Fibroblast of peridontal ligament (primary cell): ENCODE measurements at regions not wholly inside any gene's neighbourhood (a gene's known extent, or its start where the extent isn't known, plus 50 kb on each side); places are given as distances from the start of the nearest gene placed in this dataset.
A peak's percentile ranks its signal among the peaks of the same experiment; 100 is the strongest.

Experiments used
- DNase-seq: peaks from one replicate; pipeline ENCODE4 v3.0.0-alpha.2; 2010; ENCODE audit errors: extremely low read depth

DNA sequence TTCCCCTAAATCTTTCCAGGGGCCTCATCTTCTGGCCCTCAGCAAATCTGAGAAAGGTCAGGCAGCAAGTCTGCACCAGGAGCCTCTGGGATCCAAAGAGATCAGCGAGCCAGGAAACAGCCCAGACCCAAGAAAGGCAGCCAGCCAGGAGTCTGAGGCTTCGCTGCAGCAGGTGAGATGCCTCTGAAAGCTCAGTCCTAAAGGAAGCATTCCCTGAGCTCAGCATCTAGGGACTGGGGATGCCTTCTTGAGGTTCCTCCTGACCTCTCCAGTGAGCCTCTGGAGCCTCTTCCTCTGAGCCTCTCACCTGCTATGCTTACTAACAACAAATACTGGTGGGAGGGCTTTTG, 118.8 kb upstream of the MAFB start:
- no peak for DNase-seq

GRCh38 chr20:40808936-40809335, 119.9 kb upstream of the MAFB start:
- no peak for DNase-seq

- no peak for DNase-seq
Measured at GRCh38 chr20:40809361-40809760, 120.3 kb upstream of the MAFB start.

GRCh38 chr20:40810332-40811000, 121.4 kb upstream of the MAFB start:
- DNase-seq: no peak

GRCh38 chr20:40811004-40811403, 122.0 kb upstream of the MAFB start:
- DNase-seq: no peak

DNA sequence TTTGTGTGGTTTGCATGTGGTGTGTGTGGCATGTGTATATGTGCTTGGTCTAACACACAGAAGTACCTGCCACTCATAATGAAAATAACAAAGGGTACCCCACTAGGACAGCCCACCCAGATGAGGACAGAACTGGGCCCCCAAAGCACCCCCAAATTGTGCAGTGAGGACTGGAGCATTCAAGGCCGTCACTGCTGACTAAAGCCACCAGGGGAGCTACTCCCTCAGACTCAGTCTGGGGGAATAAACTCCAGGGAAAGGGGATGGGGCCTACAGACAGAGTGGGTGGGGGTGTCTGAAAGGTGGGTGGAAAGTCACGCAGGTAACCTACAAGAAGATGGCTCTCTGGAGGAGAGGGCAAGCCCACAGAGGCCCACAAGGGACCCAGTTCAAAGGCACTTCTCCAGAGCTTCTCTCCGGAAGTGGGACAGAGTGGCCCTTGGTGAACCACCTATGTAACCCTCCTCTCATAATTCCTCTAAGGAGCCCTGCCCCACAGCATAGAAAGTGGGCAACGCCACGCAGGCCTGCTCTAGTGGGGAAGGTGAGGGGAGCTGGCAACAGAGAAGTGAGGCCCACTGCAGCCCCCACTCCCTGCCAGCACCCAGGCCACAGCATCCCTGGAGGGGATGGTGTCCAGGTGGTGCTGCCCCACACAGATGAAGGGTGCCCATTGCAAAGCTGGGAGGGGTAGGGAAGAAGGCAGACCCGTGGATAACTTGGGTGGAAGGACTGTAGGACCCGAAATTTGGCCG, 122.8 kb upstream of the MAFB start:
- no peak for DNase-seq

DNA sequence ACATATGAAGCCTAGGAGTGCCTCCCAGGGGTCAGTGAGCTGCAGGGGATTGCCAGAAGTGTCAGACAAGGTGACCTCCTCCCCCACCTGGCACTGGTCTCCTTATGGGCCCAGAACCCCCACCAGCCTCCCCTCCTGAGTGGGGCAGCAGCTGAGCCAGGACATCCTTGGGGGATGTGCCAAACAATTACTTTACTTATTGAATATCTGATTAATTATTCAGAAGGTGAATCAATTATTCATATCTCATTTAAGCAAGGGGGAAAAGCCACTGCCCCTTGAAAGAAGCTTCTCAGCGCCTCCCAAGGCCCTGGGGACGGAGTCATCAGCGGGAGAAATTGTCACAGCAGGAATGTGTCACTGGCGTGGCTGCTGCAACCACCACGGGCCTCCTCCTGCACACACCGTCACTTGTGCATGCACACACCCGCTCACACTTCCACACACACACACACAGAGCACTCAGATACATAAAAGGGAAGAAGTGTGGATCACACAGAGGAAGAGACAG, 123.4 kb upstream of the MAFB start:
- no peak for DNase-seq

DNA sequence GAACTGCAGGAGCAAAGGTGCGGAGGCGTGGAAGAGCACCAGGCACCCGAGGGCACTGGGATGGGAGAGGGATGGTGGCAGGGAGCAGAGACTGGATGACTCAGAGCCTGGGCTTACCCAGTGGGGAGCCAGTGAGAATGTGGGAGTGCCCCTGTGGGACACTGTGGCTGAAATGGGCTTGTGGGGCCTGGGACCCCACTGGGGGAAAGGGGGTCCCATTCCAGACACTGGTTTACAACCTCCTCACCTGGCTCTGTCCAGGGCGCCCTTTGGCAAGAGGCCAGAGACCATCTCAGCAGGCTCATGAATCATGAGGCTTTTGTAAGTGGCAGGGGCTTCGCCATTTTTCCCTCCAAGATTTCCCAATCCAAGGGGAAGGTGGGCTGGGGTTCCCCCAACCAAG, 124.0 kb upstream of the MAFB start:
- no peak for DNase-seq

GRCh38 chr20:40813708-40814630, 124.9 kb upstream of the MAFB start:
- DNase-seq: no peak

DNA sequence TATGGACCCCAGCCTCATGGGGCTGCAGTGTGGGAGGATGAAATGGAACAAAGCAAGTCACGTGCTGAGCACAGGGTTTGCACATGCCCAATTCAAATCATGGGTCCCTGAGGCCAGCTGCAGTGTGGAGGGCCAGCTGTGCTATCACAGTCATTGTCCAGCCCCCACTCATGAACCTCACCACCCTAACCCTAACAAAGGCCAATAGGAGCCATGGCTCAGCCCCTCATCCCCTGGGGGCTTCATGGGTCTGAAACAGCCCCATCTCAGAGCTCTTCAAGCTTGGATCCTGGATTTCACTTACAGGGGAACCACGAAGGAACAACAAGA, 125.6 kb upstream of the MAFB start:
- no peak for DNase-seq

DNA sequence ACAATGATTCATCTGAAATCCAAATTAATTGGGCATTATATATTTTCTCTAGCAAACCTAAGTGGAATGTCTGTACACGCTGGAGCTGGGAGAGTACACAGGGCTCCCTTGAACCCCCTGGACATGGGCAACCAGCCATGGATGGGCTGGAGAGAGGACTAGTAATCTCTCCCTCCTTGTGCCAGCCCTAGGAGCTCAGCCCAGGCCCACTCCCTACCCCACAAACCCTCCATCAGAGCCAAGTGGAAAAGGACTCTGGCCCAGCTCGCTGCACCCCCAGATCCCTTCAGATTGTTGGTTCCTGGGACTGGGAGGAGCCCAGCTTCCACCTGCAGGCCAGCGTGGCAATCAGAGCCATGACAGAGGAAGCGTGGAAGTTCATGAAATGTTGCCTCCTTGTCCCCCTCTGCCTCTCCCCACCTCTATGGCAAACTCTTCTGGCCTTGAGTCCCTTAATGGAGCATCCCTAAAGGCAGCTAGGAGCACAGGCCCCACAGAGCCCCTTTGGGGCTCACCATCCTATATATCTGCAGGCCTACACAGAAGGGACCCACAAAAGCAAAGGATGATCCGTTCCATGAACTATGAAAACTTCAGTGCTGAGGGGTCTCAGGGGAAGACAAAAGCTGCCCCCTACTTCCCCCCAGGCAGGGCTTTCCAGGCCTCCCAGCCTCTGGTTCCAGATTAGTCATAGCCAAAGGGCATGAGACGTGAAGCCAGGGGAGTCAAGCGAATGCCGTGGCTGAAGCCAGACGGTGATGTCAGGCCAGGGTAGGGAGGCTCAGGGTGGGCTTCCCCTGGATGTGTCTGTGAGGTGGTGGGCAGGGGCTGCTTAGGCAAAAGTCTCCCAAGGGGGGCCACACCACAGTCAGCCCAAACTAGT, 126.4 kb upstream of the MAFB start:
- DNase-seq: no peak

- DNase-seq: no peak
Measured at GRCh38 chr20:40816039-40816352, 127.0 kb upstream of the MAFB start.

DNA sequence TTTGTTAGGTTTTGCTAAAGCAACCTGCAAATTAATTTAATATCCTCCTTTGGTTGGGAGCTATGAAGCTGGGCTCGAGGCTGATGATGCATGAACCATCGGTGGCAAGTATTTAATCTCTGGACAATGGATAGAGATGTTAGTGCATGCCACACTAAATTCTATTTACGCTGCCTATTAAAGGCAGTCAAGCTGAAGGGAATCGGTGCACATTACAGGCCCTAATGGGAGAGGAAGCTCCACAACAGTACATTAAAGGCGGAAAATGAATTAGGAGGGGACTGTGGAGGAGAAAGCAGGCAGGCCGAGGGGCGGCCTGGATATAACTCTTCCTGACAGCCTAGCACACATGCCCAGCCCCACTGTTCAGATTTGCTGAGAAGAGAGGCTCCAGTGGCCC, 132.4 kb upstream of the MAFB start:
- no peak for DNase-seq

DNA sequence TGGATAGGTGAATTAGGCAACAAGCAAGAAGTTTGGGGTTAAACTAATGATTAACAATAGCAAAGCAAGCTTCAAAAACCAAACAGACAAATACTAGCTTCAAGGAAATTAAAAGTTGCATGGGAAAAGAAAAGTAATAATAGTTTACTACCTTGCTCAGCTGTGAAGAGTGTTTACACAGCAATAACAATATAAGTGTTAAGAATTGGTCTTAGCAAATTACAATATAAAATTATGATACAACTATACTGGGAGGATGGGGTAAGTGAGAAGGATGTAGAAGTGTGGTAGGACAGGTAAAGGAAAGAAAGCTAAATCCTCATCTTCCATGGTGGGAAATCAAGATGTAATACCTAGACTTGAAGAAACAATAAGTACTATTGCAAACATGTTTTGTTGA, 137.7 kb upstream of the MAFB start:
- no peak for DNase-seq

- DNase-seq: no peak
Measured at GRCh38 chr20:40835321-40835720, 146.3 kb upstream of the MAFB start.

GRCh38 chr20:40838509-40838908, 149.5 kb upstream of the MAFB start:
- no peak for DNase-seq

- peak; percentile 16 for DNase-seq
Measured at GRCh38 chr20:40843251-40843650, 154.2 kb upstream of the MAFB start.

DNA sequence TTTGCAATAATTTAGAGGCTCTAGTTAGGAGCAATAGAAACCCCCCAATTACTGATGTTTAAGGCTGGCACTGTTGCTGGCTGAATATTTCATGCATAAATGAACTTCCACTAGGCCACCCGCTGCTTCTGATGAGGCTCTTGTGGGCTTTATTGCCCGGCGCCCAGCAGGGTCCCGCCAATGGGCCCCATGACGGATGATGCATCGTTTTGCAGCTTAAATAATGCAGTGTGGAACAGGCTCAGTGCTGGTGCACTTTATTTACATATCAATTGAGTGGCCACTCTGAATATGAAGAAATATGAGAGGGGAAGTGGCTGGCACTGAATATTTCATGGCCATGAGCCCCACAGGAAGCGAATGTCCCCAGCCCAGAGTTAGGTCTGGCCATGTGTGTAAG, 155.3 kb upstream of the MAFB start:
- DNase-seq: no peak

DNA sequence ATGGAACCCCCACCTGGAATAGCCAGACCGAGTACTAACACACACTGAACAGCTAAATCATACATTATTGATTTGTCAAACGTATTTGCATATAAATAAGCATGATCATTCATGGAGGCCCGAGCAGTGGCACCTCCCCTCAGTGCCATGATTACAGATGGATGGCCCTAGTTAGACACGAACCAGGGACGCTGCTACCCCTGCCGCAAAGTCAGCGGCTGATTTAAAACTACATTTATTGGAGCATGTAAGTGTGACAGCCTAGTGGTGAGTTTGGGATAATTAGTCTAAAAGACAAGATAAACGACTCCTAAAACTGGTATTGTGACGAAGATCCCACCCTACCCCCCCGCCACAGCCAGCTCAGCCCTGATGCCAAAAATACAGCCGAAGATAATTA, 159.1 kb upstream of the MAFB start:
- no peak for DNase-seq

DNA sequence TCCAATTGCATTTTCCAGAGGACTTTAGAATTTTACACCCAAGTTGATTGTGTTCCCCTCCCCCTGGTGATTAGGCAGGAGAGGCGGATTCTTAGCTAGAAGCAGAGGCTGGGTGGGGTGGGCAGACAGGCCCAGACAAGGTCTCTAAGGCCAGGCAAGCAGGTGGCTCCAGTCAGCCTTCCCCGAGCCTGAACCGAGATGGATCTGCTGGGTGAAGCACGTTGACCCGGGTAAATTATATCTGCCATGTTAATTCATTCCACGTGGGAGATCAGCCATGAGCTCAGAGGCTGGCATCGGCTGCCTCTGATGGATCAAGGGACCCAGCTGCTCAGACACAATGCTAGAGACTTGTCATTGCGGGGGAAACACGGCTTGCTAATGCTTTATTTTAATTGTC, 159.5 kb upstream of the MAFB start:
- DNase-seq: no peak

- no peak for DNase-seq
Measured at GRCh38 chr20:40849456-40849855, 160.4 kb upstream of the MAFB start.

DNA sequence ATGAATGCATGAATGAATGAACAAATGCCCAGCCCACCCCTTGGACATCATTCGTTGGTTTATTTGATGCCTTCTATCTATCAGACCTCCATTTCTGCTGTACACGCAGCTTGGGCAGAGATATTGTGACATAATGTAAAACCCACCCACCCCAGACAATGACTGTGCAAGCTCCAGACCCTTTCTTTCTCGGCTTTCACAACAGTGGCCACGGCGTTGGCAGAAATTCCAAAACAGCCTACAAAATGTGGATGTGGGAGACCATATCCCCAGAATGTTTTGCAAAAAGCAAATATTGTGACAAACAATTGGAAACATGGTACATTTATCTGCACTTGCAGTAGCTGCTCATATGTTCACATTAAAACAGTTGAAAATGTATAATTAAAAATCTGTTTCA, 162.0 kb upstream of the MAFB start:
- DNase-seq: no peak
